HEK293T (cell line): ENCODE measurements at regions not wholly inside any gene's neighbourhood (a gene's known extent, or its start where the extent isn't known, plus 50 kb on each side); places are given as distances from the start of the nearest gene placed in this dataset.

Experiments used
- L3MBTL2 ChIP-seq: fragments of 450-650 bp; conservative IDR thresholded peaks from 2 replicates; pipeline ENCODE4 v1.6.1; 2016; ENCODE audit warnings: mild to moderate bottlenecking
- NFRKB ChIP-seq: fragments of 450-650 bp; IDR thresholded peaks from 2 replicates; pipeline ENCODE4 v1.6.1; 2016; ENCODE audit warnings: mild to moderate bottlenecking, moderate library complexity
- PKNOX1 ChIP-seq: fragments of 450-650 bp; IDR thresholded peaks from 2 replicates; pipeline ENCODE4 v1.6.1; 2016
- SUZ12 ChIP-seq: fragments of 450-650 bp; IDR thresholded peaks from 2 replicates; pipeline ENCODE4 v1.6.1; 2016; ENCODE audit warnings: mild to moderate bottlenecking

GRCh38 chr9:108073823-108074222, 584.3 kb upstream of the KLF4 start:
- no peak for TF ChIP-seq NFRKB
- no peak for TF ChIP-seq SUZ12
- TF ChIP-seq L3MBTL2 = no peak
- no peak for TF ChIP-seq PKNOX1
